Thoracic aorta (tissue), 2 donors: ENCODE measurements at regions not wholly inside any gene's neighbourhood (a gene's known extent, or its start where the extent isn't known, plus 50 kb on each side); places are given as distances from the start of the nearest gene placed in this dataset.
"Not testable (repeated sequence)": the region's sequence is repeated elsewhere in the genome, so short reads cannot be mapped to it uniquely, and the experiment has no call there.

Experiments used
- ATAC-seq: fragments of 150-250 bp; one replicate; pipeline ENCODE4 v1.8.0; 2017; ENCODE audit warnings: low read depth; ENCODE audit not compliant: insufficient number of reproducible peaks, low FRiP score
- DNase-seq: peaks from one replicate; pipeline ENCODE4 v3.0.0-alpha.2; 2020; ENCODE audit warnings: low spot score
- H3K27ac ChIP-seq, 2 donors: fragments of 200-600 bp; sonication (generic); 1 replicate in 1 of 2; 2 replicates in 1 of 2; pipeline ENCODE4 v1.5.1; 2016; ENCODE audit warnings: mild to moderate bottlenecking in 2 of 2, moderate library complexity in 2 of 2
- H3K27me3 ChIP-seq: fragments of 200-600 bp; sonication (generic); replicated peaks from 2 replicates; pipeline ENCODE4 v1.6.0; 2016; ENCODE audit warnings: mild to moderate bottlenecking; ENCODE audit not compliant: insufficient read depth
- H3K36me3 ChIP-seq: fragments of 200-600 bp; sonication (generic); one replicate; pipeline ENCODE4 v1.5.1; 2016
- H3K4me1 ChIP-seq, 2 donors: fragments of 200-600 bp; sonication (generic); 1 replicate in 1 of 2; 2 replicates in 1 of 2; pipeline versions ENCODE4 v1.5.1 to v1.6.0; 2016; ENCODE audit warnings: low read depth in 2 of 2, mild to moderate bottlenecking in 1 of 2; ENCODE audit not compliant: control insufficient read depth in 1 of 2
- H3K4me3 ChIP-seq: fragments of 200-600 bp; sonication (generic); 2 replicates; pipeline ENCODE4 v1.5.1; 2016; ENCODE audit warnings: mild to moderate bottlenecking
- H3K9me3 ChIP-seq: fragments of 200-600 bp; sonication (generic); 2 replicates; pipeline ENCODE4 v1.5.1; 2016
- TF ChIP-seq, protein P1 (sequence below): fragments of 200-600 bp; sonication (generic); IDR thresholded peaks from one replicate; pipeline ENCODE4 v1.5.1; 2019; ENCODE audit warnings: antibody characterized with exemption

DNA sequence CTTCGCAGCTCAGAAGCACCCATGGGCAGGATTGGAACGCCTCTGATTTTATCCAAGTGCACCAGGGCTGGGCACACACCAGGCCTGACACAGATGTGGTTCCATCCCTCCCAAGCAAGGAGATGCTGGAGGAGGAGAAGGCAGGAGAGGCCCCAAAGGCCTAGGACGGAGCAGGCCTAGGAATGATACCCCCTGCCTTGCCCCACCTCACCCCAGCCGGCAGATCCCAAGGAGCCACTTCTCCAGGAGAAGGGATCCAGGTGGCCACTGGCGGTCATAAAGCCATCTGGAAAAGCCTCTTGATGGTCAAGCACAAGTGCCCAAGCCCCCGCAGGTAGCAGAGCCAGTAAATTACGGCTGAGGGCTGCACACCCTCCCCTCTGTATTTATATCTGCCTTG is 211.8 kb downstream of the TBC1D2B start:
- Histone ChIP-seq H3K9me3 (no peaks in the 10 kb centered on the region), H3K27ac (no peak overlapping the region), H3K4me3 (no peak overlapping the region), H3K27me3 (no peaks in the 10 kb centered on the region), H3K36me3 (no peaks in the 10 kb centered on the region), H3K4me1 (no peaks in the 10 kb centered on the region)
- no peak for ATAC-seq
- DNase-seq: no peak
- TF ChIP-seq, protein P1, sequence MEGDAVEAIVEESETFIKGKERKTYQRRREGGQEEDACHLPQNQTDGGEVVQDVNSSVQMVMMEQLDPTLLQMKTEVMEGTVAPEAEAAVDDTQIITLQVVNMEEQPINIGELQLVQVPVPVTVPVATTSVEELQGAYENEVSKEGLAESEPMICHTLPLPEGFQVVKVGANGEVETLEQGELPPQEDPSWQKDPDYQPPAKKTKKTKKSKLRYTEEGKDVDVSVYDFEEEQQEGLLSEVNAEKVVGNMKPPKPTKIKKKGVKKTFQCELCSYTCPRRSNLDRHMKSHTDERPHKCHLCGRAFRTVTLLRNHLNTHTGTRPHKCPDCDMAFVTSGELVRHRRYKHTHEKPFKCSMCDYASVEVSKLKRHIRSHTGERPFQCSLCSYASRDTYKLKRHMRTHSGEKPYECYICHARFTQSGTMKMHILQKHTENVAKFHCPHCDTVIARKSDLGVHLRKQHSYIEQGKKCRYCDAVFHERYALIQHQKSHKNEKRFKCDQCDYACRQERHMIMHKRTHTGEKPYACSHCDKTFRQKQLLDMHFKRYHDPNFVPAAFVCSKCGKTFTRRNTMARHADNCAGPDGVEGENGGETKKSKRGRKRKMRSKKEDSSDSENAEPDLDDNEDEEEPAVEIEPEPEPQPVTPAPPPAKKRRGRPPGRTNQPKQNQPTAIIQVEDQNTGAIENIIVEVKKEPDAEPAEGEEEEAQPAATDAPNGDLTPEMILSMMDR: no peak

GRCh38 chr15:77865106-77865610 is 212.4 kb downstream of the TBC1D2B start:
- ATAC-seq: no peak

GRCh38 chr15:77864211-77865105 is 213.1 kb downstream of the TBC1D2B start:
- no peak for DNase-seq
- H3K27me3 ChIP-seq: no peaks in the 10 kb centered on the region
- TF ChIP-seq, protein P1: no peak
- no peak overlapping the region for H3K4me3 ChIP-seq
- no peaks in the 10 kb centered on the region for H3K36me3 ChIP-seq
- no peak for ATAC-seq
- no peaks in the 10 kb centered on the region for H3K9me3 ChIP-seq
- no peaks in the 10 kb centered on the region for H3K4me1 ChIP-seq
- no peak overlapping the region for H3K27ac ChIP-seq

More at GRCh38 chr15:77865106-77865610, 212.4 kb downstream of the TBC1D2B start:
- TF ChIP-seq, protein P1: no peak
- no peaks in the 10 kb centered on the region for H3K36me3 ChIP-seq
- H3K9me3 ChIP-seq: no peaks in the 10 kb centered on the region
- H3K27me3 ChIP-seq: no peaks in the 10 kb centered on the region
- H3K4me1 ChIP-seq: no peaks in the 10 kb centered on the region
- no peak overlapping the region for H3K27ac ChIP-seq
- no peak overlapping the region for H3K4me3 ChIP-seq
- no peak for DNase-seq

DNA sequence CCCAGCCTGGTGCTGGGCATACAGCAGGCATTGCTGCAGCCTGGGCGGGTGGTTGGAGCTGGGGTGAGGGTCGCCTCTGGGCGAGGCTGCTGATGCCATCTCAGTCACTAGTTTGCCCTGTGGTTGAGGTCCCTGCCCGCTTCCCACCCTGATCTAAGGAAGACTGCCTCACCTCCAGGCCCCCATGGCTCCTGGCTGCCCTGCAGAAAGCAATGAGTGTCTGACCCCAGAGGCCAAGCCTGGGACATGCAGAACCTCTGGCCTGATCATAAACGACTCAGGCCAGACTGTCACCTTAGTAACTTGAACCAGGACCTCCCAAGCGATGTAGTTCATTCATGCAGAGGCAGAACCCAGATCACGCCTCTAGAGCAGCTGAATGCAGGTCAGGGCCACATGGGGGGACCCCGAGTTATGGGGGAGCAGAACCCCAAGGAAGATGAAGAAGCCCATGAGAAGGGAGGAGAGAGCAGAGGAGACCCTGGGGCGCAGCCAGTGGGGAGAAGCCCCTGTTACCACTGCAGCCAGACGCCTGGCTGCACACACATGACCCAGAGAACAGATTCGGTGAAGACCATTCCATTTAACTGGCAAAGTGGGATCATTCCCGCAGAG is 213.9 kb downstream of the TBC1D2B start:
- Histone ChIP-seq H3K9me3 (no peaks in the 10 kb centered on the region), H3K4me1 (no peaks in the 10 kb centered on the region), H3K27ac (no peak overlapping the region), H3K36me3 (no peaks in the 10 kb centered on the region), H3K27me3 (no peaks in the 10 kb centered on the region), H3K4me3 (no peak overlapping the region)
- no peak for DNase-seq
- ATAC-seq: no peak
- TF ChIP-seq, protein P1: no peak

DNA sequence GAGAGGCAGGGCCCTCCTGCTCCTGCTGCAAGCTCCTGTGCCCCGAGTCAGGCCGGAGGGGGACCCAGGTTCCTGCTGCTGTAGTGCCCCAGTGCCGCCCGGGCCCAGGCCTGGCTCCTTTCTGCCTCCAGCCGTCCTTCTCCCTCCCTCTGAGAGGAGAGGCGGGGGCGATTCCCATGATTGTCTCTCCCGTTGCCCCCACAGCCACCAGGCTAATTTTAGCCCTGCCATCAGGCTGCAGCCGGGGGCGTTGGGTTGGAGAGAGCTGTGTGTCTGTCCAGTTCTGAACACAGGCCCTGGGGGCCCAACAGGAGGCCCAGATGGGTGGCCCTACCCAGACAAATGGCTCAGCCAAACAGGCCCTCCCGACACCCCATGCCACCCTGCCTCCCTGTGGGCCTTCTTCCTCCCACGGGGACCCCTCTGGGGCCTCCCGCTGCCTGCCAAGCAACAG is 214.8 kb downstream of the TBC1D2B start:
- no peaks in the 10 kb centered on the region for H3K36me3 ChIP-seq

DNA sequence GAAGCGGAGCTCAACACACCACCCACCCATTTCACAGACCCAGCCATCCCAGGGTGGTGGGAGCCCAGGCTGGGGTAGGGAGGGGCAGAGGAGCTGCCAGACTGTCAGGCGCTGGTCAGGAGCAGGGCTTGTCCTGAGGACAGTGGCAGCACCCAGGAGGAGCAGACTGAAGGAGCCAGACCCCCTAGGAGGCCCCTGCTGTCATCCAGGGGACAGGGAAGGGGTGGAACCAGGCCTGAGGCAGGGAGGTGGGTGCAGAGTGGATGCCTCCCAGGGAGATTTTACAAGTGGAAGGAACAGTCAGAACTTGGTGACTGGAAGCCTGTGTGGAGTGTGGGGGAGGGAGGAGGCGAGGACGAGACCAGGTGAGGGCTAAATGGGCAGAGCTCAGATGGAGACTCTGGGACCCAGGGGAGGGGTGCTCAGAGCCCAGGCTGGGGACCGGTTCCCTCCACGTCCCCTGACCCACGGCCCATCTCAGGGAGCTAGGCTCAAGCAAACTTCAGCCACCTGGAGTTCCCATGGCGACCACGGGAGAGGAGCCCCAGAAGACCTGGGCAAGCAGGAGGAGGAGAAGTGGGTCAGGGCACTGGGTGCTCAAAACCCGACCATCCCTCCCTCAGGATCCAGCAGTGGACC is 215.4 kb downstream of the TBC1D2B start:
- not testable (repeated sequence) for H3K27me3 ChIP-seq, DNase-seq, H3K9me3 ChIP-seq, H3K4me1 ChIP-seq, H3K36me3 ChIP-seq, H3K27ac ChIP-seq, H3K4me3 ChIP-seq, ATAC-seq

More for the DNA sequence above, 214.8 kb downstream of the TBC1D2B start:
- DNase-seq (no peak), ATAC-seq (no peak)
- Histone ChIP-seq H3K27me3 (no peaks in the 10 kb centered on the region), H3K4me3 (no peak overlapping the region), H3K9me3 (no peaks in the 10 kb centered on the region), H3K4me1 (no peaks in the 10 kb centered on the region), H3K27ac (no peak overlapping the region)
- TF ChIP-seq, protein P1: no peak
